GM13977 (cell line): ENCODE measurements at regions not wholly inside any gene's neighbourhood (a gene's known extent, or its start where the extent isn't known, plus 50 kb on each side); places are given as distances from the start of the nearest gene placed in this dataset.
"Not testable (repeated sequence)": the region's sequence is repeated elsewhere in the genome, so short reads cannot be mapped to it uniquely, and the experiment has no call there.

Source experiments
- DNase-seq: peaks from one replicate; pipeline ENCODE4 v3.0.0; 2012; ENCODE audit warnings: low spot score
- in situ Hi-C: fragments of 300-500 bp; cut with MboI; formaldehyde crosslinking; loops from one replicate; pipeline ENCODE4 v1.12.0; 2022; ENCODE audit warnings: low sequenced_read_pairs, low pct_unique_long_range_greater_than_20kb, mixed read lengths, inconsistent platforms; ENCODE audit not compliant: unreplicated experiment
- TF ChIP-seq, protein P1 (sequence below): IDR thresholded peaks from 2 replicates; pipeline ENCODE4 v1.5.1; 2012; ENCODE audit warnings: mild to moderate bottlenecking, control low read depth; ENCODE audit not compliant: insufficient read depth; ENCODE audit errors: extremely low read depth, missing control alignments

DNA sequence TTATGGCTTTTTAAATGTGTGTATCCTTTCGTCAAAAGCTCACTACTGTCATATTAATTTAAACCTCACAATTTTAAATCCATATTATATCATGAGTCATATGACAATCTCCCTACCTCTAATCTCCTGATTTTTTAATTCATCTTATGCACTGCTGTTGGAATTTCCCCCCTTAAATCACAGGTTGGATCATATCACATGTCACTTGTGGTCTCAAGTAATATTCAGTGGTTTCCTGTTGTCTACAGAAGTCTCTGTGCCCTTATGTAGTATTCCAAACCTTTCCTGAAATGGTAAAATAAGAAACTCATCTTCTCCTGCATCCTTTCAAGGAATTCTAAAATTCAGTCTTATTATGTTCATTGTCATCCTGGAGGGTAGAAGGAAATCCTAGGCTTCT lies 116.0 kb upstream of the CBLB start:
- TF ChIP-seq, protein P1, sequence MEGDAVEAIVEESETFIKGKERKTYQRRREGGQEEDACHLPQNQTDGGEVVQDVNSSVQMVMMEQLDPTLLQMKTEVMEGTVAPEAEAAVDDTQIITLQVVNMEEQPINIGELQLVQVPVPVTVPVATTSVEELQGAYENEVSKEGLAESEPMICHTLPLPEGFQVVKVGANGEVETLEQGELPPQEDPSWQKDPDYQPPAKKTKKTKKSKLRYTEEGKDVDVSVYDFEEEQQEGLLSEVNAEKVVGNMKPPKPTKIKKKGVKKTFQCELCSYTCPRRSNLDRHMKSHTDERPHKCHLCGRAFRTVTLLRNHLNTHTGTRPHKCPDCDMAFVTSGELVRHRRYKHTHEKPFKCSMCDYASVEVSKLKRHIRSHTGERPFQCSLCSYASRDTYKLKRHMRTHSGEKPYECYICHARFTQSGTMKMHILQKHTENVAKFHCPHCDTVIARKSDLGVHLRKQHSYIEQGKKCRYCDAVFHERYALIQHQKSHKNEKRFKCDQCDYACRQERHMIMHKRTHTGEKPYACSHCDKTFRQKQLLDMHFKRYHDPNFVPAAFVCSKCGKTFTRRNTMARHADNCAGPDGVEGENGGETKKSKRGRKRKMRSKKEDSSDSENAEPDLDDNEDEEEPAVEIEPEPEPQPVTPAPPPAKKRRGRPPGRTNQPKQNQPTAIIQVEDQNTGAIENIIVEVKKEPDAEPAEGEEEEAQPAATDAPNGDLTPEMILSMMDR = no peak
- DNase-seq = no peak
- in situ Hi-C loops = no loop called here

- DNase-seq, in situ Hi-C loops: not testable (repeated sequence)
These were observed 117.5 kb upstream of the CBLB start for GRCh38 chr3:105986343-105986742.

DNA sequence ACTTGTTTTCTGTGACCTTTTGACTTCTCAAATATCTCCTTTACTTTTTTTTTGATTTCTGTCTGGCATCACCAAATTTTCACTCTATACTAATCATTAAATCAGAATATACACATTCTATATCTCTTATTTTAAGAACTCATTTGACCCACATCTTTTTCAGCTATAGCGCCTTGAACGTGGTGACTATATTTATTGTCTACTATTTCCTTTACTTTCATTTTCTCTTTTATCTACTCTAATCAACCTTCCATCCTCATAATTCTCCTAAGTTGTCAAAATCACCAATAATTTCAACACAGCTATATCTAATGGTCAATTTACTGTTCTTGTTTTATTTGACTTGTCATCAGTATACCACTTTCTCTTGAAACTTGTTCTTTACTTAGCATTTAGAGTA lies 119.0 kb upstream of the CBLB start:
- no peak for DNase-seq
- in situ Hi-C loops = no loop called here
- TF ChIP-seq, protein P1 = no peak

DNA sequence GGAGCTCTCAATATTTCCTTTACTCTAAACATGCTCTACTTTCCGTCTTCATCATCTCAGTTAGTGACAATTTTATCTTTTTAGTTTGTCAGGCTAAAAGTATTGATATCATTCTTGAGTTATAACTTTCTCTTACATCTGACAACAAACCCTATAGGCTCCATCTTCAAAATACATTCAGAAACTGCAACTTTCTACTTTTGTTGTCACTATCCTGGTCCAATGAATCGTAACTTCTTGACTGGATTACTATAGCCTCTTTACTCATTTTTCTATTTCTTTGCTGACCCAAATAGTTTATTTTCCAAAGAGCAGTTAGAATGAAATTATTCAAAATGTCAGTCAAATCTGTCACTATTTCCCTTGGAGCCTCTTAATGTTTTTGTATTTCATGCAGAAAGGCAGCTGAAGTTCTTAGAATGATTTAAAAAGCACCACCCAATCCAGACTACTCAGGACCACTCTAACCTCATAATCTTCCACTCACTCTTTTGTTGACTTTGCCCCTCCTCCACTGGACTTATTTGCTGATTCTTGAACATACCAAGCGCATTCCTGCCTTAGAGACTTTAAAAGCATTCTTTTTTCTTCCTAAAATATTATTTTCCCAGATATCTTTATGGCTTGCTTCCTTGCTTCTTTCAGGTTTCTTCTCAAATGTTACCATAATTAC lies 119.9 kb upstream of the CBLB start:
- TF ChIP-seq, protein P1 = no peak
- in situ Hi-C loops = no loop called here
- no peak for DNase-seq

DNA sequence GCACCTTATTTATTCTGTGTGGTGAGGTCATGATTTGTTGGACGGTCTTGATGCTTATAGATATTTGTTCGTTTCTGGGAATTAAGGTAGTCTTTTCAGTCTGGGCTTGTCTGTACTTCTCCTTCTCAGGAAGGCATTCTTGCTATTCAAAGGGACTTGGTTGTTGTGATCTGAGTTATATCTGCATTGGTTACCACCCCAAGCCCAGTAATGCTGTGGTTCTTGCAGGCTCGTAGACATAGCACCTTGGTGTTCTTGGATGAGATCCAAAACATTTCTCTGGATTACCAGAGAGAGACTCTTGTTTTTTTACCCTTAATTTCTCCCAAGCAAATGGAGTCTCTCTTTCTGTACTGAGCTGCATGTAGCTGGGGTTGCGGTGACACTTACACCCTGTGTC lies 128.0 kb upstream of the CBLB start:
- DNase-seq = no peak
- in situ Hi-C loops = no loop called here

GRCh38 chr3:105997466-105997799 lies 128.6 kb upstream of the CBLB start:
- in situ Hi-C loops = no loop called here
- no peak for DNase-seq
- TF ChIP-seq, protein P1 = no peak

More for the DNA sequence above, 128.0 kb upstream of the CBLB start:
- TF ChIP-seq, protein P1 = no peak

- TF ChIP-seq, protein P1 = no peak
- in situ Hi-C loops = no loop called here
- DNase-seq = no peak
These were observed 129.2 kb upstream of the CBLB start for GRCh38 chr3:105997800-105998526.
